Suppressor macrophage (primary cell): ENCODE measurements at regions not wholly inside any gene's neighbourhood (a gene's known extent, or its start where the extent isn't known, plus 50 kb on each side); places are given as distances from the start of the nearest gene placed in this dataset.
"Not testable (repeated sequence)": the region's sequence is repeated elsewhere in the genome, so short reads cannot be mapped to it uniquely, and the experiment has no call there.

Source experiments
- DNase-seq, 4 experiments: peaks; one replicate each; pipeline ENCODE4 v3.0.0-alpha.2; 2020 to 2022

- DNase-seq, result not testable (repeated sequence)
These were observed 56.6 kb upstream of the ASNS start for GRCh38 chr7:97928844-97929243.

DNA sequence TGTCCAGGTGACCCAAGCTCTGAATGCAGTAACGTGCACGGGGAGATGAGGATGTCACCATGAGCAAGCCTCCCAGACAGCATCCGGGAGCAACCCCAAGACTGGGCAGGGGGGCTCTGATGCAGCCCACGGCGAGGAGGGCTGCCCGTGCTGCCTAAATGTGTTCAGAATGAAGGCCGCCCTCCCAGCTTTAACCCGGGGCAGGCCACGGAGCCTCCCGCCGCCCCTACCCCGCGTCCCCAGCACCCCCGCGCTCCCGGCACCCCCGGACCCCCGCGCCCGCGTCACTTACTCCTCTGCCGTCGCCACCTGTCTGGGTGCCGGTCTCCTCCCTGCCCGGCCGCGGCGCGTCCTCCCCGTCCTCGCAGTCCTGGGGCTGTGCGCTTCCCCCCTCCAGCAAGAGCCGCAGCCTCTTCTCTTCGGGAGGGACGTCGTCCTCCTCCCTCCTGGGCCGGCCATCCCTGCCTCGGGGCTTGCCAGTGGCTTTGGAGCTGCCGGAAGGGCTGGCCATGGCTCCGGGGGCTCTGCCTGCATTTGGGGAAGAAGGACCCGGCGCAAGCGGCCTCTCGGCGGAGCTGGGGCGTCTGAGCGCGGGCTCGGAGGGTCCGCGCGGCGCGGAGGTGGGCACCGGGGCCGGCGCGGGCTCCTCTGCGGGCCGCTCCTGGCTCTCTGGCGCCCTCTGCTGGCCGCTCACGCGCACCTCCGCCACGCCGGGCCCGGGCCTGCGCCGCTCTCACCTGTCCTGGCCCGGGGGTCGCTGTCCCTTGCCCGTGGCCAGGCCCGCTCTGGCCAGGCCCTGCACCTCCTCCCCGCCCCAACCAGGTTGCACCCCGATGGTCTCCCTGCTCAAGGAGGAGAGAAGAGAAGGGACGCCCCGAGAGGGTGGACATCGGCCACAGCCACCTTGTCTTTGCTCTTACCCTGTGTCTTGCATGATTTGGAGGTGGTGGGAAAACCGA is 55.9 kb upstream of the ASNS start:
- peak; percentile 33 to 75 (median 57) for DNase-seq
